ENCODE measurements at regions not wholly inside any gene's neighbourhood (a gene's known extent, or its start where the extent isn't known, plus 50 kb on each side); places are given as distances from the start of the nearest gene placed in this dataset.
"Not testable (repeated sequence)": the region's sequence is repeated elsewhere in the genome, so short reads cannot be mapped to it uniquely, and the experiment has no call there.

GRCh38 chr5:12645582-12645981, 741.3 kb upstream of the CTNND2 start:
- DNase-seq = no peak

GRCh38 chr5:12636209-12636608, 732.0 kb upstream of the CTNND2 start:
- DNase-seq = no peak

- DNase-seq = no peak
Observed at GRCh38 chr5:12626556-12626955, 722.3 kb upstream of the CTNND2 start.

GRCh38 chr5:12625667-12626263, 721.5 kb upstream of the CTNND2 start:
- no peak for DNase-seq

GRCh38 chr5:12624776-12625560, 720.7 kb upstream of the CTNND2 start:
- no peak for DNase-seq

- no peak for DNase-seq
Observed at GRCh38 chr5:12623408-12623807, 719.2 kb upstream of the CTNND2 start.

- no peak for DNase-seq
Observed at GRCh38 chr5:12616093-12616492, 711.8 kb upstream of the CTNND2 start.

- no peak for DNase-seq
Observed at GRCh38 chr5:12615141-12615820, 711.0 kb upstream of the CTNND2 start.

GRCh38 chr5:12614608-12615007, 710.4 kb upstream of the CTNND2 start:
- DNase-seq = no peak

GRCh38 chr5:12611132-12611531, 706.9 kb upstream of the CTNND2 start:
- DNase-seq = no peak

GRCh38 chr5:12607817-12608216, 703.6 kb upstream of the CTNND2 start:
- not testable (repeated sequence) for DNase-seq

- DNase-seq = no peak
Observed at GRCh38 chr5:12592228-12592627, 688.0 kb upstream of the CTNND2 start.

GRCh38 chr5:12586406-12586805, 682.2 kb upstream of the CTNND2 start:
- DNase-seq = no peak

- DNase-seq = not testable (repeated sequence)
Observed at GRCh38 chr5:12578803-12579202, 674.6 kb upstream of the CTNND2 start.

- DNase-seq = not testable (repeated sequence)
Observed at GRCh38 chr5:12576953-12577352, 672.7 kb upstream of the CTNND2 start.

- peak; percentile 8 for DNase-seq
Observed at GRCh38 chr5:12574298-12575093, 670.2 kb upstream of the CTNND2 start.

GRCh38 chr5:12573916-12574297, 669.7 kb upstream of the CTNND2 start:
- DNase-seq = peak; percentile 9

GRCh38 chr5:12570688-12571087, 666.4 kb upstream of the CTNND2 start:
- DNase-seq = no peak

- no peak for DNase-seq
Observed at GRCh38 chr5:12566441-12566840, 662.2 kb upstream of the CTNND2 start.

GRCh38 chr5:12557012-12557411, 652.8 kb upstream of the CTNND2 start:
- DNase-seq = no peak

- no peak for DNase-seq
Observed at GRCh38 chr5:12526113-12526512, 621.9 kb upstream of the CTNND2 start.

- DNase-seq = no peak
Observed at GRCh38 chr5:12522116-12522515, 617.9 kb upstream of the CTNND2 start.

GRCh38 chr5:12504983-12505382, 600.7 kb upstream of the CTNND2 start:
- not testable (repeated sequence) for DNase-seq

All from activated gamma-delta T cell (primary cell).